ENCODE measurements at regions not wholly inside any gene's neighbourhood (a gene's known extent, or its start where the extent isn't known, plus 50 kb on each side); places are given as distances from the start of the nearest gene placed in this dataset.

- Histone ChIP-seq H3K36me3 (ENCODE audit: control insufficient read depth, insufficient read depth, low read length) (no peaks in the 10 kb centered on the region), H3K27ac (ENCODE audit: insufficient read depth, low read length, poor library complexity, severe bottlenecking) (no peak overlapping the region), H3K27me3 (ENCODE audit: control insufficient read depth, insufficient read depth, low read length) (no peaks in the 10 kb centered on the region), H3K4me1 (ENCODE audit: control insufficient read depth, insufficient read depth, low read length, poor library complexity, severe bottlenecking) (no peaks in the 10 kb centered on the region), H3K4me3 (ENCODE audit: low read depth, low read length) (no peak overlapping the region), H3K9me3 (ENCODE audit: control insufficient read depth in 2 of 2, low read length in 2 of 2) (peaks cover 0 to 6% of the 10 kb centered on the region in 2 experiments)
- Mint-ChIP-seq H3K4me3 (no peak overlapping the region), H3K36me3 (no peaks in the 10 kb centered on the region), H3K27ac (no peak overlapping the region), H3K9me3 (peaks cover 0 to 15% (median 2%) of the 10 kb centered on the region in 7 donors), H3K4me1 (no peaks in the 10 kb centered on the region), H3K27me3 (no peaks in the 10 kb centered on the region)
- ATAC-seq (ENCODE audit: low read depth in 2 of 2), result no peak
- no peak for DNase-seq
Observed at GRCh38 chr5:146993876-146994530, 115.4 kb upstream of the PPP2R2B start.

DNA sequence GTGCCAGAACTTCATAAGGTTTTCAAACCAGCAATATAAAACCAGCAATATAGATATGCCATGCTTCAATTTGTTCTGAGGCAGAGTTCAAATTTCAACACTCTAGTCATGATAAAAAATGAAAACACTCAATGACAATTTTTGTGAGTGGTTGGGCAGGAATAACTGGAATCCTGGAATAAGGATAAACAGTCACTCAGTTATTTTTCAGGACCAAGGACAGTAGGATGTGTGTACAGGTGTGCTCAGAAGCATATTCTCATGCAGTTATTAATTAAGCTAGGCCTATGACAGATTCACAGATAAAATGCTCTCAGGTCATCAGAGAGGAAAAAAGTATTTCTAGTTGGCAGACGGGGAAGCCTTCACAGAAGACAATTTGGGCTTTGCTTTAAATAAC is 117.3 kb upstream of the PPP2R2B start:
- Mint-ChIP-seq H3K27ac (no peak overlapping the region), H3K27me3 (no peaks in the 10 kb centered on the region), H3K9me3 (peaks cover 0 to 3% (median 0%) of the 10 kb centered on the region in 7 donors), H3K36me3 (no peaks in the 10 kb centered on the region), H3K4me3 (no peak overlapping the region), H3K4me1 (no peaks in the 10 kb centered on the region)
- Histone ChIP-seq H3K27ac (ENCODE audit: insufficient read depth, low read length, poor library complexity, severe bottlenecking) (no peak overlapping the region), H3K4me3 (ENCODE audit: low read depth, low read length) (no peak overlapping the region), H3K9me3 (ENCODE audit: control insufficient read depth in 2 of 2, low read length in 2 of 2) (peaks cover 0 to 2% of the 10 kb centered on the region in 2 experiments), H3K4me1 (ENCODE audit: control insufficient read depth, insufficient read depth, low read length, poor library complexity, severe bottlenecking) (no peaks in the 10 kb centered on the region), H3K36me3 (ENCODE audit: control insufficient read depth, insufficient read depth, low read length) (no peaks in the 10 kb centered on the region), H3K27me3 (ENCODE audit: control insufficient read depth, insufficient read depth, low read length) (no peaks in the 10 kb centered on the region)
- ATAC-seq (ENCODE audit: low read depth in 2 of 2) (no peak), DNase-seq (no peak)

- ATAC-seq (ENCODE audit: low read depth in 2 of 2) (no peak), DNase-seq (no peak)
- H3K27me3 ChIP-seq (ENCODE audit: control insufficient read depth, insufficient read depth, low read length), result no peaks in the 10 kb centered on the region
- no peak overlapping the region for H3K4me3 ChIP-seq (ENCODE audit: low read depth, low read length)
- no peaks in the 10 kb centered on the region for H3K36me3 Mint-ChIP-seq
- H3K27me3 Mint-ChIP-seq, result peaks cover 5% of the 10 kb centered on the region
- H3K27ac ChIP-seq (ENCODE audit: insufficient read depth, low read length, poor library complexity, severe bottlenecking), result no peak overlapping the region
- H3K27ac Mint-ChIP-seq, result no peak overlapping the region
- H3K9me3 ChIP-seq (ENCODE audit: control insufficient read depth in 2 of 2, low read length in 2 of 2), result no peaks in the 10 kb centered on the region
- peaks cover 0 to 6% (median 0%) of the 10 kb centered on the region in 7 donors for H3K9me3 Mint-ChIP-seq
- no peak overlapping the region for H3K4me3 Mint-ChIP-seq
- no peaks in the 10 kb centered on the region for H3K4me1 Mint-ChIP-seq
- H3K4me1 ChIP-seq (ENCODE audit: control insufficient read depth, insufficient read depth, low read length, poor library complexity, severe bottlenecking), result no peaks in the 10 kb centered on the region
- no peaks in the 10 kb centered on the region for H3K36me3 ChIP-seq (ENCODE audit: control insufficient read depth, insufficient read depth, low read length)
Observed at GRCh38 chr5:147015405-147015804, 136.8 kb upstream of the PPP2R2B start.

- Histone ChIP-seq H3K9me3 (ENCODE audit: control insufficient read depth in 2 of 2, low read length in 2 of 2) (no peaks in the 10 kb centered on the region), H3K27ac (ENCODE audit: insufficient read depth, low read length, poor library complexity, severe bottlenecking) (no peak overlapping the region), H3K27me3 (ENCODE audit: control insufficient read depth, insufficient read depth, low read length) (no peaks in the 10 kb centered on the region), H3K36me3 (ENCODE audit: control insufficient read depth, insufficient read depth, low read length) (no peaks in the 10 kb centered on the region), H3K4me3 (ENCODE audit: low read depth, low read length) (no peak overlapping the region), H3K4me1 (ENCODE audit: control insufficient read depth, insufficient read depth, low read length, poor library complexity, severe bottlenecking) (no peaks in the 10 kb centered on the region)
- DNase-seq (no peak), ATAC-seq (ENCODE audit: low read depth in 2 of 2) (no peak)
- H3K4me1 Mint-ChIP-seq, result no peaks in the 10 kb centered on the region
- no peaks in the 10 kb centered on the region for H3K36me3 Mint-ChIP-seq
- H3K27ac Mint-ChIP-seq, result no peak overlapping the region
- H3K4me3 Mint-ChIP-seq, result no peak overlapping the region
- peaks cover 5% of the 10 kb centered on the region for H3K27me3 Mint-ChIP-seq
- peaks cover 0 to 4% (median 0%) of the 10 kb centered on the region in 7 donors for H3K9me3 Mint-ChIP-seq
Observed at GRCh38 chr5:147017191-147017590, 138.6 kb upstream of the PPP2R2B start.

DNA sequence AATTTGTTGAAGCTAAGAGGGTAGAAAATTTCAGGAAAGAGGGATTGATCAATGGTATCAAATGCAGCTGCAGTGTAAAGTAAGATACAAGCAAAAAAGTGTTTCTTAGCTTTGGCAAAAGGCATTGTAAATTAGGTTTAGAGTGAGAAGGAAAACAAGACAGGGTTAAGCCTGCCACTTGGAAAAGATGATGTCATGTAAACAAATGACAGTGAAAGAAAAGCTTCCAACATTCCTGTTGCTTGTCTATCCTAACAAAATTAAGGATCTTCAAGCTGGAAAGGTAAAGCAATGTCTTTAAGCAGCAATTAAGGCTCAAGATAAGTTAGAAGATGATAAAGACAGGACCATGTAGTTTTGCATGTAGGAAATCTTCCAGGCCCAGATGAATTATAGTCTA is 139.1 kb upstream of the PPP2R2B start:
- no peaks in the 10 kb centered on the region for H3K36me3 Mint-ChIP-seq
- Histone ChIP-seq H3K27me3 (ENCODE audit: control insufficient read depth, insufficient read depth, low read length) (no peaks in the 10 kb centered on the region), H3K4me1 (ENCODE audit: control insufficient read depth, insufficient read depth, low read length, poor library complexity, severe bottlenecking) (no peaks in the 10 kb centered on the region), H3K36me3 (ENCODE audit: control insufficient read depth, insufficient read depth, low read length) (no peaks in the 10 kb centered on the region), H3K27ac (ENCODE audit: insufficient read depth, low read length, poor library complexity, severe bottlenecking) (no peak overlapping the region), H3K9me3 (ENCODE audit: control insufficient read depth in 2 of 2, low read length in 2 of 2) (no peaks in the 10 kb centered on the region), H3K4me3 (ENCODE audit: low read depth, low read length) (no peak overlapping the region)
- H3K9me3 Mint-ChIP-seq, result peaks cover 0 to 4% (median 0%) of the 10 kb centered on the region in 7 donors
- no peaks in the 10 kb centered on the region for H3K4me1 Mint-ChIP-seq
- peaks cover 5% of the 10 kb centered on the region for H3K27me3 Mint-ChIP-seq
- DNase-seq (no peak), ATAC-seq (ENCODE audit: low read depth in 2 of 2) (no peak)
- H3K4me3 Mint-ChIP-seq, result no peak overlapping the region
- no peak overlapping the region for H3K27ac Mint-ChIP-seq

- Histone ChIP-seq H3K27ac (ENCODE audit: insufficient read depth, low read length, poor library complexity, severe bottlenecking) (no peak overlapping the region), H3K4me3 (ENCODE audit: low read depth, low read length) (no peak overlapping the region), H3K4me1 (ENCODE audit: control insufficient read depth, insufficient read depth, low read length, poor library complexity, severe bottlenecking) (no peaks in the 10 kb centered on the region), H3K36me3 (ENCODE audit: control insufficient read depth, insufficient read depth, low read length) (no peaks in the 10 kb centered on the region), H3K9me3 (ENCODE audit: control insufficient read depth in 2 of 2, low read length in 2 of 2) (no peaks in the 10 kb centered on the region), H3K27me3 (ENCODE audit: control insufficient read depth, insufficient read depth, low read length) (no peaks in the 10 kb centered on the region)
- H3K27ac Mint-ChIP-seq, result no peak overlapping the region
- H3K27me3 Mint-ChIP-seq, result peaks cover 5% of the 10 kb centered on the region
- no peaks in the 10 kb centered on the region for H3K36me3 Mint-ChIP-seq
- no peak overlapping the region for H3K4me3 Mint-ChIP-seq
- no peaks in the 10 kb centered on the region for H3K4me1 Mint-ChIP-seq
- DNase-seq (no peak), ATAC-seq (ENCODE audit: low read depth in 2 of 2) (no peak)
- H3K9me3 Mint-ChIP-seq, result peaks cover 0 to 4% (median 0%) of the 10 kb centered on the region in 7 donors
Observed at GRCh38 chr5:147018812-147019211, 140.3 kb upstream of the PPP2R2B start.

GRCh38 chr5:147036691-147037245 is 158.2 kb upstream of the PPP2R2B start:
- H3K4me3 ChIP-seq (ENCODE audit: low read depth, low read length), result no peak overlapping the region
- H3K27ac Mint-ChIP-seq, result no peak overlapping the region
- H3K27me3 Mint-ChIP-seq, result peaks cover 12% of the 10 kb centered on the region
- peaks cover 0 to 8% (median 4%) of the 10 kb centered on the region in 7 donors for H3K9me3 Mint-ChIP-seq
- no peaks in the 10 kb centered on the region for H3K36me3 Mint-ChIP-seq
- ATAC-seq (ENCODE audit: low read depth in 2 of 2), result no peak
- no peak overlapping the region for H3K4me3 Mint-ChIP-seq
- H3K27me3 ChIP-seq (ENCODE audit: control insufficient read depth, insufficient read depth, low read length), result no peaks in the 10 kb centered on the region
- DNase-seq, result no peak
- H3K4me1 Mint-ChIP-seq, result no peaks in the 10 kb centered on the region
- no peaks in the 10 kb centered on the region for H3K9me3 ChIP-seq (ENCODE audit: control insufficient read depth in 2 of 2, low read length in 2 of 2)
- no peaks in the 10 kb centered on the region for H3K4me1 ChIP-seq (ENCODE audit: control insufficient read depth, insufficient read depth, low read length, poor library complexity, severe bottlenecking)
- no peaks in the 10 kb centered on the region for H3K36me3 ChIP-seq (ENCODE audit: control insufficient read depth, insufficient read depth, low read length)
- H3K27ac ChIP-seq (ENCODE audit: insufficient read depth, low read length, poor library complexity, severe bottlenecking), result no peak overlapping the region
